GM23338 (cell line): ENCODE measurements at regions not wholly inside any gene's neighbourhood (a gene's known extent, or its start where the extent isn't known, plus 50 kb on each side); places are given as distances from the start of the nearest gene placed in this dataset.

ENCODE experiments used
- ATAC-seq: fragments of 200-7000 bp; cut with Tn5 transposase; 3 replicates; pipeline ENCODE4 v1.9.1; 2020
- DNase-seq: peaks from one replicate; pipeline ENCODE4 v3.0.0-alpha.2; 2015; ENCODE audit warnings: low spot score
- H2AFZ ChIP-seq: fragments of 200-600 bp; sonication (generic); 2 replicates; pipeline ENCODE4 v1.8.0; 2016; ENCODE audit warnings: antibody characterized with exemption, mild to moderate bottlenecking, moderate library complexity
- H3F3A ChIP-seq: fragments of 200-600 bp; sonication (generic); replicated peaks from 2 replicates; pipeline ENCODE4 v1.8.0; 2017; ENCODE audit warnings: antibody characterized with exemption, mixed run types, low read depth
- H3K27ac ChIP-seq: fragments of 200-600 bp; sonication (generic); 2 replicates; pipeline ENCODE4 v1.6.1; 2016; ENCODE audit warnings: low read depth
- H3K27me3 ChIP-seq: fragments of 200-600 bp; sonication (generic); 2 replicates; pipeline ENCODE4 v1.8.0; 2016; ENCODE audit warnings: mild to moderate bottlenecking, mixed run types, moderate library complexity; ENCODE audit not compliant: insufficient read depth
- H3K36me3 ChIP-seq: fragments of 200-600 bp; sonication (generic); 2 replicates; pipeline ENCODE4 v1.8.0; 2016; ENCODE audit warnings: mild to moderate bottlenecking; ENCODE audit not compliant: insufficient read depth
- H3K4me1 ChIP-seq: fragments of 200-600 bp; sonication (generic); 2 replicates; pipeline ENCODE4 v1.8.0; 2016; ENCODE audit warnings: mild to moderate bottlenecking, moderate library complexity; ENCODE audit not compliant: insufficient read depth
- H3K4me2 ChIP-seq: fragments of 200-600 bp; sonication (generic); 2 replicates; pipeline ENCODE4 v1.7.1; 2017; ENCODE audit warnings: mixed run types
- H3K4me3 ChIP-seq: fragments of 200-600 bp; sonication (generic); 2 replicates; pipeline ENCODE4 v1.6.1; 2016; ENCODE audit warnings: mixed run types
- H3K79me2 ChIP-seq: fragments of 200-600 bp; sonication (generic); replicated peaks from 2 replicates; pipeline ENCODE4 v1.8.0; 2017; ENCODE audit warnings: mild to moderate bottlenecking; ENCODE audit not compliant: insufficient read depth
- H3K9me2 ChIP-seq: fragments of 200-600 bp; sonication (generic); 2 replicates; pipeline ENCODE4 v1.8.0; 2017; ENCODE audit not compliant: insufficient read depth
- H4K20me1 ChIP-seq: fragments of 200-600 bp; sonication (generic); replicated peaks from 2 replicates; pipeline ENCODE4 v1.8.0; 2017; ENCODE audit warnings: mild to moderate bottlenecking; ENCODE audit not compliant: insufficient read depth
- H3K27ac Mint-ChIP-seq: 2 replicates; pipeline ENCODE4 v1.8.0; 2020; ENCODE audit warnings: inconsistent platforms, mild to moderate bottlenecking, moderate library complexity, mixed read lengths
- H3K27me3 Mint-ChIP-seq: 3 replicates; pipeline ENCODE4 v1.8.0; 2022; ENCODE audit warnings: low read depth, mild to moderate bottlenecking, moderate library complexity, mixed read lengths, inconsistent platforms; ENCODE audit not compliant: insufficient read depth, poor library complexity
- H3K36me3 Mint-ChIP-seq: 3 replicates; pipeline ENCODE4 v1.8.0; 2021; ENCODE audit warnings: low read depth, mild to moderate bottlenecking, inconsistent platforms, moderate library complexity, mixed read lengths
- H3K4me1 Mint-ChIP-seq: 3 replicates; pipeline ENCODE4 v1.8.0; 2020; ENCODE audit warnings: mild to moderate bottlenecking, inconsistent platforms, mixed read lengths
- H3K4me3 Mint-ChIP-seq: 3 replicates; pipeline ENCODE4 v1.8.0; 2021; ENCODE audit warnings: moderate library complexity, mild to moderate bottlenecking, inconsistent platforms, mixed read lengths
- H3K9me3 Mint-ChIP-seq: 3 replicates; pipeline ENCODE4 v1.8.0; 2020; ENCODE audit warnings: moderate library complexity, mild to moderate bottlenecking, inconsistent platforms, mixed read lengths
- CREB1 ChIP-seq: fragments of 250-450 bp; sonication (Bioruptor Pico); IDR thresholded peaks from 2 replicates; pipeline ENCODE4 v1.5.0; 2020; ENCODE audit warnings: low read depth, mild to moderate bottlenecking, moderate library complexity
- ETS1 ChIP-seq: IDR thresholded peaks from 2 replicates; pipeline ENCODE4 v1.6.1; 2016; ENCODE audit warnings: antibody characterized with exemption
- EZH2 ChIP-seq: fragments of 200-600 bp; sonication (generic); IDR thresholded peaks from one replicate; pipeline ENCODE4 v1.8.0; 2017; ENCODE audit warnings: antibody characterized with exemption, mild to moderate bottlenecking, low read depth; ENCODE audit not compliant: unreplicated experiment
- EZH2phosphoT487 ChIP-seq: fragments of 200-600 bp; sonication (generic); IDR thresholded peaks from one replicate; pipeline ENCODE4 v1.8.1; 2018; ENCODE audit warnings: antibody characterized with exemption; ENCODE audit not compliant: unreplicated experiment
- JUNB ChIP-seq: IDR thresholded peaks from one replicate; pipeline ENCODE4 v1.6.1; 2016; ENCODE audit warnings: antibody characterized with exemption; ENCODE audit not compliant: unreplicated experiment
- NANOG ChIP-seq: IDR thresholded peaks from 2 replicates; pipeline ENCODE4 v1.6.1; 2016; ENCODE audit warnings: antibody characterized with exemption, borderline replicate concordance
- POLR2AphosphoS5 ChIP-seq: IDR thresholded peaks from 2 replicates; pipeline ENCODE4 v1.6.1; 2016; ENCODE audit warnings: antibody characterized with exemption, low read depth
- STAT1 ChIP-seq: IDR thresholded peaks from one replicate; pipeline ENCODE4 v1.6.1; 2016; ENCODE audit warnings: antibody characterized with exemption; ENCODE audit not compliant: unreplicated experiment
- ZNF114 ChIP-seq: fragments of 250-450 bp; sonication (Bioruptor Pico); IDR thresholded peaks from 2 replicates; pipeline ENCODE4 v1.5.0; 2020; ENCODE audit warnings: mild to moderate bottlenecking, moderate library complexity
- ZNF331 ChIP-seq: fragments of 250-450 bp; sonication (Bioruptor Pico); IDR thresholded peaks from 2 replicates; pipeline ENCODE4 v1.5.0; 2020; ENCODE audit warnings: low read depth, mild to moderate bottlenecking, moderate library complexity
- ZNF462 ChIP-seq: fragments of 250-450 bp; sonication (Bioruptor Pico); IDR thresholded peaks from 2 replicates; pipeline ENCODE4 v1.5.0; 2020; ENCODE audit warnings: mild to moderate bottlenecking, moderate library complexity
- TF ChIP-seq, protein P1 (sequence below), 2 experiments: fragments of 200-600 bp in 1 of 2; sonication (generic) in 1 of 2; conservative IDR thresholded peaks; 2 replicates each; pipeline versions ENCODE4 v1.5.1 to v1.6.1; 2016 to 2017; ENCODE audit warnings: antibody characterized with exemption in 2 of 2, low read depth in 2 of 2, mild to moderate bottlenecking in 2 of 2, moderate library complexity in 1 of 2
- TF ChIP-seq, protein P2 (sequence below): IDR thresholded peaks from one replicate; pipeline ENCODE4 v1.6.1; 2018; ENCODE audit warnings: antibody characterized with exemption; ENCODE audit not compliant: unreplicated experiment

DNA sequence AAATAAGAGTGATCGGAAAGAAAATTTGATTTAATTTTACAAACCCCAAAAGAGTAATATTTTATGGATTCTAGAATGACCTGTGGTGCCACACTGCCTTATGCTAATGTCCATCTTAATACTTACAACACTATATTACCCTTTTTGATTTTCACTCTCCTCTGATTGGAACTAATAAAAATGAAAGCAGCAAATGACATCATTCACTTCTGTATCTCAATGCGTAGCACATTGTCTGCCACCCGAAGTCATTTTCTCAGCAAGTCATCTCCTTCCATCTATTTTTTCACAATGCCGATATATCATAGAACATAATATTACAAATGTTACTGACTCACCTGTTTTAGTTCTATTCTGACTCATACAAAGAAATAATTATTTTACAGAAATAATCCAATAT lies 127.5 kb upstream of the PCLO start:
- no peak for DNase-seq
- no peaks in the 10 kb centered on the region for H3K36me3 Mint-ChIP-seq
- H3K79me2 ChIP-seq: no peaks in the 10 kb centered on the region
- H4K20me1 ChIP-seq: no peaks in the 10 kb centered on the region
- H3K4me3 ChIP-seq: no peak overlapping the region
- no peak overlapping the region for H3K4me3 Mint-ChIP-seq
- no peaks in the 10 kb centered on the region for H3K36me3 ChIP-seq
- no peak overlapping the region for H3K4me2 ChIP-seq
- TF ChIP-seq ZNF462 (CRISPR knock-in tag): no peak
- no peak for TF ChIP-seq STAT1
- TF ChIP-seq JUNB: no peak
- TF ChIP-seq NANOG: no peak
- TF ChIP-seq ZNF331 (CRISPR knock-in tag): no peak
- TF ChIP-seq EZH2phosphoT487: no peak
- TF ChIP-seq, protein P1, sequence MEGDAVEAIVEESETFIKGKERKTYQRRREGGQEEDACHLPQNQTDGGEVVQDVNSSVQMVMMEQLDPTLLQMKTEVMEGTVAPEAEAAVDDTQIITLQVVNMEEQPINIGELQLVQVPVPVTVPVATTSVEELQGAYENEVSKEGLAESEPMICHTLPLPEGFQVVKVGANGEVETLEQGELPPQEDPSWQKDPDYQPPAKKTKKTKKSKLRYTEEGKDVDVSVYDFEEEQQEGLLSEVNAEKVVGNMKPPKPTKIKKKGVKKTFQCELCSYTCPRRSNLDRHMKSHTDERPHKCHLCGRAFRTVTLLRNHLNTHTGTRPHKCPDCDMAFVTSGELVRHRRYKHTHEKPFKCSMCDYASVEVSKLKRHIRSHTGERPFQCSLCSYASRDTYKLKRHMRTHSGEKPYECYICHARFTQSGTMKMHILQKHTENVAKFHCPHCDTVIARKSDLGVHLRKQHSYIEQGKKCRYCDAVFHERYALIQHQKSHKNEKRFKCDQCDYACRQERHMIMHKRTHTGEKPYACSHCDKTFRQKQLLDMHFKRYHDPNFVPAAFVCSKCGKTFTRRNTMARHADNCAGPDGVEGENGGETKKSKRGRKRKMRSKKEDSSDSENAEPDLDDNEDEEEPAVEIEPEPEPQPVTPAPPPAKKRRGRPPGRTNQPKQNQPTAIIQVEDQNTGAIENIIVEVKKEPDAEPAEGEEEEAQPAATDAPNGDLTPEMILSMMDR (conservative IDR thresholded peaks at IDR 0.05; ENCODE audit: low read depth in 2 of 2): no peak
- no peak for TF ChIP-seq EZH2
- no peak for TF ChIP-seq CREB1 (CRISPR knock-in tag)
- TF ChIP-seq, protein P2, sequence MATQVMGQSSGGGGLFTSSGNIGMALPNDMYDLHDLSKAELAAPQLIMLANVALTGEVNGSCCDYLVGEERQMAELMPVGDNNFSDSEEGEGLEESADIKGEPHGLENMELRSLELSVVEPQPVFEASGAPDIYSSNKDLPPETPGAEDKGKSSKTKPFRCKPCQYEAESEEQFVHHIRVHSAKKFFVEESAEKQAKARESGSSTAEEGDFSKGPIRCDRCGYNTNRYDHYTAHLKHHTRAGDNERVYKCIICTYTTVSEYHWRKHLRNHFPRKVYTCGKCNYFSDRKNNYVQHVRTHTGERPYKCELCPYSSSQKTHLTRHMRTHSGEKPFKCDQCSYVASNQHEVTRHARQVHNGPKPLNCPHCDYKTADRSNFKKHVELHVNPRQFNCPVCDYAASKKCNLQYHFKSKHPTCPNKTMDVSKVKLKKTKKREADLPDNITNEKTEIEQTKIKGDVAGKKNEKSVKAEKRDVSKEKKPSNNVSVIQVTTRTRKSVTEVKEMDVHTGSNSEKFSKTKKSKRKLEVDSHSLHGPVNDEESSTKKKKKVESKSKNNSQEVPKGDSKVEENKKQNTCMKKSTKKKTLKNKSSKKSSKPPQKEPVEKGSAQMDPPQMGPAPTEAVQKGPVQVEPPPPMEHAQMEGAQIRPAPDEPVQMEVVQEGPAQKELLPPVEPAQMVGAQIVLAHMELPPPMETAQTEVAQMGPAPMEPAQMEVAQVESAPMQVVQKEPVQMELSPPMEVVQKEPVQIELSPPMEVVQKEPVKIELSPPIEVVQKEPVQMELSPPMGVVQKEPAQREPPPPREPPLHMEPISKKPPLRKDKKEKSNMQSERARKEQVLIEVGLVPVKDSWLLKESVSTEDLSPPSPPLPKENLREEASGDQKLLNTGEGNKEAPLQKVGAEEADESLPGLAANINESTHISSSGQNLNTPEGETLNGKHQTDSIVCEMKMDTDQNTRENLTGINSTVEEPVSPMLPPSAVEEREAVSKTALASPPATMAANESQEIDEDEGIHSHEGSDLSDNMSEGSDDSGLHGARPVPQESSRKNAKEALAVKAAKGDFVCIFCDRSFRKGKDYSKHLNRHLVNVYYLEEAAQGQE: no peak
- no peak for TF ChIP-seq ETS1
- TF ChIP-seq ZNF114 (CRISPR knock-in tag): no peak
- TF ChIP-seq POLR2AphosphoS5: no peak
- H3K27me3 Mint-ChIP-seq: no peaks in the 10 kb centered on the region
- no peaks in the 10 kb centered on the region for H3K4me1 ChIP-seq
- H3K27me3 ChIP-seq: no peaks in the 10 kb centered on the region
- no peak overlapping the region for H3K27ac Mint-ChIP-seq
- no peaks in the 10 kb centered on the region for H3K9me2 ChIP-seq
- no peak overlapping the region for H2AFZ ChIP-seq
- no peak overlapping the region for H3K27ac ChIP-seq
- no peaks in the 10 kb centered on the region for H3K9me3 Mint-ChIP-seq
- ATAC-seq: no peak
- no peaks in the 10 kb centered on the region for H3F3A ChIP-seq
- H3K4me1 Mint-ChIP-seq: no peaks in the 10 kb centered on the region
